ENCODE measurements at regions not wholly inside any gene's neighbourhood (a gene's known extent, or its start where the extent isn't known, plus 50 kb on each side); places are given as distances from the start of the nearest gene placed in this dataset.
"Not testable (repeated sequence)": the region's sequence is repeated elsewhere in the genome, so short reads cannot be mapped to it uniquely, and the experiment has no call there.

- Histone ChIP-seq H3K27me3 (no peaks in the 10 kb centered on the region), H3K4me1 (no peaks in the 10 kb centered on the region), H3K4me3 (no peak overlapping the region), H3K9me3 (no peaks in the 10 kb centered on the region), H3K36me3 (no peaks in the 10 kb centered on the region), H3K27ac (no peak overlapping the region)
- ATAC-seq = no peak
- TF ChIP-seq CTCF (IDR thresholded peaks at IDR 0.05) = no peak
- no peak for DNase-seq
- intact Hi-C loops (cut with DNase I) = no loop called here
These were observed 274.1 kb upstream of the GK2 start for GRCh38 chr4:79682161-79682560.

- Histone ChIP-seq H3K27me3 (no peaks in the 10 kb centered on the region), H3K36me3 (no peaks in the 10 kb centered on the region), H3K27ac (no peak overlapping the region), H3K9me3 (no peaks in the 10 kb centered on the region), H3K4me1 (no peaks in the 10 kb centered on the region), H3K4me3 (no peak overlapping the region)
- intact Hi-C loops (cut with DNase I) = no loop called here
- ATAC-seq (no peak), DNase-seq (no peak)
- TF ChIP-seq CTCF (IDR thresholded peaks at IDR 0.05) = no peak
These were observed 271.8 kb upstream of the GK2 start for GRCh38 chr4:79679859-79680258.

GRCh38 chr4:79678472-79679202 lies 270.6 kb upstream of the GK2 start:
- no peaks in the 10 kb centered on the region for H3K36me3 ChIP-seq
- H3K4me1 ChIP-seq = no peaks in the 10 kb centered on the region
- H3K9me3 ChIP-seq = no peaks in the 10 kb centered on the region
- H3K27me3 ChIP-seq = no peaks in the 10 kb centered on the region
- H3K4me3 ChIP-seq = no peak overlapping the region
- no peak for ATAC-seq
- TF ChIP-seq CTCF (IDR thresholded peaks at IDR 0.05) = no peak
- intact Hi-C loops (cut with DNase I) = no loop called here
- no peak for DNase-seq
- H3K27ac ChIP-seq = no peak overlapping the region

GRCh38 chr4:79676705-79677104 lies 268.7 kb upstream of the GK2 start:
- H3K9me3 ChIP-seq = peaks cover 0 to 6% of the 10 kb centered on the region in 2 donors
- no peaks in the 10 kb centered on the region for H3K27me3 ChIP-seq
- DNase-seq (no peak), ATAC-seq (no peak)
- H3K27ac ChIP-seq = no peak overlapping the region
- H3K4me3 ChIP-seq = no peak overlapping the region
- no peak for TF ChIP-seq CTCF (IDR thresholded peaks at IDR 0.05)
- no peaks in the 10 kb centered on the region for H3K4me1 ChIP-seq
- no peaks in the 10 kb centered on the region for H3K36me3 ChIP-seq
- intact Hi-C loops (cut with DNase I) = no loop called here

GRCh38 chr4:79674906-79675305 lies 266.9 kb upstream of the GK2 start:
- H3K9me3 ChIP-seq; ATAC-seq; H3K36me3 ChIP-seq; DNase-seq; H3K27me3 ChIP-seq; H3K4me3 ChIP-seq; intact Hi-C loops (cut with DNase I); H3K4me1 ChIP-seq; H3K27ac ChIP-seq: not testable (repeated sequence)

GRCh38 chr4:79673898-79674297 lies 265.9 kb upstream of the GK2 start:
- intact Hi-C loops (cut with DNase I) = no loop called here
- TF ChIP-seq CTCF (IDR thresholded peaks at IDR 0.05) = no peak
- no peak for ATAC-seq

More at GRCh38 chr4:79673898-79674297, 265.9 kb upstream of the GK2 start:
- Histone ChIP-seq H3K9me3 (peaks cover 0 to 16% of the 10 kb centered on the region in 2 donors), H3K36me3 (no peaks in the 10 kb centered on the region), H3K4me1 (no peaks in the 10 kb centered on the region), H3K27me3 (no peaks in the 10 kb centered on the region), H3K4me3 (no peak overlapping the region), H3K27ac (no peak overlapping the region)
- no peak for DNase-seq

Measured in left lung (tissue), 4 donors.